ENCODE measurements at regions not wholly inside any gene's neighbourhood (a gene's known extent, or its start where the extent isn't known, plus 50 kb on each side); places are given as distances from the start of the nearest gene placed in this dataset.
A peak's percentile ranks its signal among the peaks of the same experiment; 100 is the strongest.

DNA sequence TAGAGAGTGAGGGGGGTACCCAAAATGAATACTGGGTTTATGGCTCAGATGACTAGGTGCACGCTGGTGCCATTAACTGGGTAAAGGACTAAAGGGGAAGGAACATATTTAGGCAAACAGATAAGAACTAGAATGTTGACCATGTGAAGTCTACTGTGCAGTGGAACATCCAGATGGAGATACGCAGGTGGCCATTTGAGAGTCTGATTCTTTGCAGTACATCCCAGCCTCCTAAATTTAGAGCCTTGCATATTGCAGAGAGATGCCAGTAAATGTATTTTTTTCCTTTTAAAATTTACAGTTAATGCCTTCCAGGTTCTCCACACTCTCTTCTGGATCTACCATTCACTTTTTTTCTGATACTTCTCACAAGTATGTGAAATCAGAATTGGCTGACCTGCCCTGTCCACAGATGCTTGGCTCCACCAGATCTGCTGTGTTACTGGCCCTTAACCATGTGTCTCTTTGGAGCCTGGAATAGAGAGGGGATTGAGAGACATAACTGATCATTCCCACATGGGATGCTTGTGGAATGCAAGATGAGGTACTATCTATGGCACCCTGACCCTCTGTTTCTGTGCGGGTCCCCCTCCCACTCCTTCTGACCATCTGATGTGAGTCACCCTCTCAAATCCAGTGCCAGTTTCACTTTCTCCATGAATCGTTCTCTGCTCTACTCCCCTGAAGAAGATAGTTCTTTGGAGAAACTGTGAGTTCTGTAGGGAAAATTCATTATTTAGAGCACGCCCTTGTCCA is 77.0 kb upstream of the NCAM1 start:
- no peak for DNase-seq (ENCODE audit: low spot score)
- peak overlapping the region; percentile 39 for H3K4me3 ChIP-seq
- TF ChIP-seq, protein P1, sequence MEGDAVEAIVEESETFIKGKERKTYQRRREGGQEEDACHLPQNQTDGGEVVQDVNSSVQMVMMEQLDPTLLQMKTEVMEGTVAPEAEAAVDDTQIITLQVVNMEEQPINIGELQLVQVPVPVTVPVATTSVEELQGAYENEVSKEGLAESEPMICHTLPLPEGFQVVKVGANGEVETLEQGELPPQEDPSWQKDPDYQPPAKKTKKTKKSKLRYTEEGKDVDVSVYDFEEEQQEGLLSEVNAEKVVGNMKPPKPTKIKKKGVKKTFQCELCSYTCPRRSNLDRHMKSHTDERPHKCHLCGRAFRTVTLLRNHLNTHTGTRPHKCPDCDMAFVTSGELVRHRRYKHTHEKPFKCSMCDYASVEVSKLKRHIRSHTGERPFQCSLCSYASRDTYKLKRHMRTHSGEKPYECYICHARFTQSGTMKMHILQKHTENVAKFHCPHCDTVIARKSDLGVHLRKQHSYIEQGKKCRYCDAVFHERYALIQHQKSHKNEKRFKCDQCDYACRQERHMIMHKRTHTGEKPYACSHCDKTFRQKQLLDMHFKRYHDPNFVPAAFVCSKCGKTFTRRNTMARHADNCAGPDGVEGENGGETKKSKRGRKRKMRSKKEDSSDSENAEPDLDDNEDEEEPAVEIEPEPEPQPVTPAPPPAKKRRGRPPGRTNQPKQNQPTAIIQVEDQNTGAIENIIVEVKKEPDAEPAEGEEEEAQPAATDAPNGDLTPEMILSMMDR (IDR thresholded peaks at IDR 0.05): no peak

DNA sequence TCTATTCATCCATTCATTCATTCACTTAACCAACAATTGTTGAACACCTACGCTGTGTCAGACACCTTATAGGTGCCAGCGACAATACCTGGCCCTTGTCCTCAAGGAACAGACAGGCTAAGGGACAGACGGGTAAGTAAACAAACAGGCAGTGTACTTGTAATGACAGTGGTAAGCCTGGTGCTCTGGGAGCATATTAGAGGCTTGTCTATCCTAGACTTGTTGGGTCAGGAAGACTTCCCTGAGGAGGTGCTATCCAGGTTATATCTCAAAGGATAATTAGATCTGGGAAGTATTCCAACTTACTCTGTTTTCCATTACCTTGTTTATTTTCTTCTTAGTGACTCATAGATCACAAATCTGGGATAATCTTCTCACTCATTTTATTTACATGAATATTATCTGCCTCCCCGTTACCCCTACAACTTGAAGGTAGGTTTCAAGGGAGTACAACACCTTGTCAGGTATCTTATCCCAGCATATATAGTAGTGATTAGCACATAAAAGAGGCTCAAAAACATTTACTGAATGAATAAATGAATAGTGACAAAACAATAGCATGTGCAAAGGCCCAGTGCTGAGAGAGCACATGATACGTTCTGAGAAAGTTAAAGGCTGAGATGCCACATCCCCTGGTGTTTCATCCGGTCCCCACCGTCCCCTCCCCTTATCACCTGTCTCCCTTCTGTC is 75.3 kb upstream of the NCAM1 start:
- no peak overlapping the region for H3K27ac ChIP-seq
- ATAC-seq (ENCODE audit: insufficient number of reproducible peaks, low FRiP score, low read depth) (no peak), DNase-seq (ENCODE audit: low spot score) (no peak)
- H3K4me3 ChIP-seq: no peak overlapping the region
- peaks cover 9 to 36% of the 10 kb centered on the region in 2 donors for H3K4me1 ChIP-seq (ENCODE audit: control insufficient read depth in 1 of 2, low read depth in 2 of 2)
- no peaks in the 10 kb centered on the region for H3K36me3 ChIP-seq
- TF ChIP-seq, protein P1 (IDR thresholded peaks at IDR 0.05): no peak
- H3K9me3 ChIP-seq: no peaks in the 10 kb centered on the region
- H3K27me3 ChIP-seq (replicated peaks; ENCODE audit: insufficient read depth): no peaks in the 10 kb centered on the region

More for the DNA sequence above, 77.0 kb upstream of the NCAM1 start:
- H3K27me3 ChIP-seq (replicated peaks; ENCODE audit: insufficient read depth): no peaks in the 10 kb centered on the region
- H3K4me1 ChIP-seq (ENCODE audit: control insufficient read depth in 1 of 2, low read depth in 2 of 2): peaks cover 9 to 36% of the 10 kb centered on the region in 2 donors
- H3K27ac ChIP-seq: no peak overlapping the region
- no peak for ATAC-seq (ENCODE audit: insufficient number of reproducible peaks, low FRiP score, low read depth)
- no peaks in the 10 kb centered on the region for H3K36me3 ChIP-seq
- H3K9me3 ChIP-seq: no peaks in the 10 kb centered on the region

DNA sequence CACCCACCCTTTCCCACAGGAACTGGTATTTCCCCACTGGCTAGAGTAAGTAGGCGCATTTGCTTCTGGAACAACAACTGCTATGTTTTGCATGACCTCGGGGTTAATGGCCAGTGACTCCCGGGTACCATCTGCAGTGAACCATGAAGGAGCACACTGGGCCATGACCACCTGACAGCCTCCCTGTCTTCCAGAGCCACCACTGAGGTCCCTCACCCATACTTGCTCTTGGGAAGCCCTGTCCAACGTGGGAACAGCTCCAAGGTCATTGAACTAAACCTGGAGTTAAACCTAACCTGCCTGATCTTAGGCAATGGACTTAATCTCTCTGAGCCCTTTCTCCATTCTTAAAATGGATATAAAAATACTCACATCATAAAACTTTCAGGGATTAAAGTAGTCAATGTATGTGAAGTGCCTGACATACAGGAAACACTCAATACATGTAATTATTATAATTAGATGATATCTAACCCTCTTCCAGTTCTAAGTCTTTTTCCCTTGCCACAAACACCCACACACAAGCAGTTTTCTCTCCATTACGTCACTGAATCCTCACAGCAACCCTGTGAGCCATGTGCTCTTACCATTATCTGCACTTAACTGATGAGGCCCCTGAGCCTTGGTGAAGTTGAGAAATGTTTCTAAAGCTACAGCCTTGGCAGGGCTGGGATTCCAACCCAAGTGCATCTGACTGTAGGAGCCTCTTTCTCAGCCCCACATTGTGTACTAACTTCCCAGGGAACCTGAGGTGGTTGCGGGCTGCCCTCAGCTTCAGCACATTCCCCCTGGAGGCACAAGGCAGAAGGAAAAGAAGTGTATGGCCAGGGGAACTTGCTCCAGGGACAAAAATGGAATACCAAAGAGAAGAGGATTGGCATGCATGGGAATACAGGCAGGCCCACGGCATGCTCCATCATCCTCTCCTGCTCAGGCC is 74.5 kb upstream of the NCAM1 start:
- H3K27me3 ChIP-seq (replicated peaks; ENCODE audit: insufficient read depth): no peaks in the 10 kb centered on the region
- DNase-seq (ENCODE audit: low spot score) (no peak), ATAC-seq (ENCODE audit: insufficient number of reproducible peaks, low FRiP score, low read depth) (no peak)
- TF ChIP-seq, protein P1 (IDR thresholded peaks at IDR 0.05): no peak
- H3K9me3 ChIP-seq: no peaks in the 10 kb centered on the region
- H3K4me3 ChIP-seq: no peak overlapping the region
- peaks cover 9 to 34% of the 10 kb centered on the region in 2 donors for H3K4me1 ChIP-seq (ENCODE audit: control insufficient read depth in 1 of 2, low read depth in 2 of 2)
- H3K36me3 ChIP-seq: no peaks in the 10 kb centered on the region
- H3K27ac ChIP-seq: no peak overlapping the region

DNA sequence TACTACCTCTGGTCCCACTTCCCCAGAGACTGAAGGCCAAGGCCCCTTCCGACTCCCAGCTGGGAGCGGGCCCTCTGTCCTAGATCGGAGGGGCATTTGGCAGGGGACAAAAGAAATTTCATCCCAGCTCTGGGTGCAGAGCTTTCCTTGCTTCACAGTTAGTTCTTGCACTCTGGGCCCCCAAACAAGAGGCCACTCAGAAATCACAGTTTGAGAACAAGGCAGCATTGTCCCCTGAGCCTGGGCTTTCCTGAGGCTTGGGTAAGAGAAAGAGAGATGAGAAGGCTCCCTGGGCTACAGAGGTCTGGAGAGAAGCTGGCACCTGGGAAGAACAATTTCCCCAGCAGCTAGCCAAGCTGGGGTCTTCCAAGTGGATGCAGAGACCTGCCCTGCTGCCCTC is 71.8 kb upstream of the NCAM1 start:
- H3K4me1 ChIP-seq (ENCODE audit: control insufficient read depth in 1 of 2, low read depth in 2 of 2): peaks cover 0 to 7% of the 10 kb centered on the region in 2 donors
- no peaks in the 10 kb centered on the region for H3K36me3 ChIP-seq
- H3K27me3 ChIP-seq (replicated peaks; ENCODE audit: insufficient read depth): no peaks in the 10 kb centered on the region
- no peak overlapping the region for H3K4me3 ChIP-seq
- ATAC-seq (ENCODE audit: insufficient number of reproducible peaks, low FRiP score, low read depth) (no peak), DNase-seq (ENCODE audit: low spot score) (no peak)
- no peaks in the 10 kb centered on the region for H3K9me3 ChIP-seq
- TF ChIP-seq, protein P1 (IDR thresholded peaks at IDR 0.05): no peak
- no peak overlapping the region for H3K27ac ChIP-seq
